HFFc6 (cell line): ENCODE measurements at regions not wholly inside any gene's neighbourhood (a gene's known extent, or its start where the extent isn't known, plus 50 kb on each side); places are given as distances from the start of the nearest gene placed in this dataset.

Experiments
- DNase-seq: peaks from one replicate; pipeline ENCODE4 v3.0.0-alpha.2; 2018
- H3K27ac Mint-ChIP-seq: 2 replicates; pipeline ENCODE4 v1.8.0; 2020; ENCODE audit warnings: mild to moderate bottlenecking, mixed read lengths
- H3K27me3 Mint-ChIP-seq: 2 replicates; pipeline ENCODE4 v1.8.0; 2021; ENCODE audit warnings: mild to moderate bottlenecking, moderate library complexity, mixed read lengths; ENCODE audit not compliant: insufficient read depth
- H3K36me3 Mint-ChIP-seq: 2 replicates; pipeline ENCODE4 v1.8.0; 2021; ENCODE audit warnings: low read depth, mixed read lengths
- H3K4me1 Mint-ChIP-seq: 2 replicates; pipeline ENCODE4 v1.8.0; 2020; ENCODE audit warnings: low read depth, mixed read lengths
- H3K4me3 Mint-ChIP-seq: 2 replicates; pipeline ENCODE4 v1.8.0; 2020; ENCODE audit warnings: mild to moderate bottlenecking, moderate library complexity, mixed read lengths
- H3K9me3 Mint-ChIP-seq: 2 replicates; pipeline ENCODE4 v1.8.0; 2020; ENCODE audit warnings: mild to moderate bottlenecking, mixed read lengths
- TF ChIP-seq, protein P1 (sequence below): fragments of 200-600 bp; sonication (generic); IDR thresholded peaks from 2 replicates; pipeline ENCODE4 v1.5.0; 2021; ENCODE audit warnings: antibody characterized with exemption, mild to moderate bottlenecking

DNA sequence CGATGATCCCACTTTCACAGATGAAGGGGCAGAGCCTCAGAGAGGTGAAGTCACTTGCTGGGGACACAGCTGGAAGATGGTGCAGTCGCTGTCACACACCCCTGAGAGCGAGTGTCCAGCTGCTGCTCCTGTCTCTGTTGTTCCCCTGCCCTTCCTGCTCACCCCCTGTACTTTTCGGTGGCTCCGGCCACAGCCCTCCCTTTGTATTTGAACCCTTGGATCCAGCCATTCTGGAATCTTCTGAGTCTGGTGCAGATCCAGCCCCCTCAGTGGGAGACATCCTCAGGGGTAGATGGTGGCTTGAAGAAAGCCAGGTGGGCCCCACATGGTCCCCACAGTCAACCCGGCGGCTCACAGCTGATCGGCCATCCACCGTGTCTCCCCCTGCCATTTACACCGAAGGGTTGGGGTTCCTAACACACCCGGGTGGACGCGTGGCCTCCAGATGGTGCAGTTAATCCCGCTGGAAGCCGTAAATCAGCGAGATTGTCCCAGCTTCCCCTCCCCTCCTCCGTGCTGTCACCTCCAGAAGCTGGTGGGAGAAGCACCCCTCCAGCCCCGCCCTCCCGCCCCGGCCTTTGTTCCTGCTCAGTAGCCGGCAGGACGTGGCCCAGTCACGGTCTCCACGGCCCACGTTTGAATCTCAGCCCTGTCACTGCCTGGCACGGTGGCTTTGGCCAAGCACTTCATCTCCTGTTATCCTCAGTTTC, 204.8 kb downstream of the C9orf50 start:
- H3K4me3 Mint-ChIP-seq: no peak overlapping the region

DNA sequence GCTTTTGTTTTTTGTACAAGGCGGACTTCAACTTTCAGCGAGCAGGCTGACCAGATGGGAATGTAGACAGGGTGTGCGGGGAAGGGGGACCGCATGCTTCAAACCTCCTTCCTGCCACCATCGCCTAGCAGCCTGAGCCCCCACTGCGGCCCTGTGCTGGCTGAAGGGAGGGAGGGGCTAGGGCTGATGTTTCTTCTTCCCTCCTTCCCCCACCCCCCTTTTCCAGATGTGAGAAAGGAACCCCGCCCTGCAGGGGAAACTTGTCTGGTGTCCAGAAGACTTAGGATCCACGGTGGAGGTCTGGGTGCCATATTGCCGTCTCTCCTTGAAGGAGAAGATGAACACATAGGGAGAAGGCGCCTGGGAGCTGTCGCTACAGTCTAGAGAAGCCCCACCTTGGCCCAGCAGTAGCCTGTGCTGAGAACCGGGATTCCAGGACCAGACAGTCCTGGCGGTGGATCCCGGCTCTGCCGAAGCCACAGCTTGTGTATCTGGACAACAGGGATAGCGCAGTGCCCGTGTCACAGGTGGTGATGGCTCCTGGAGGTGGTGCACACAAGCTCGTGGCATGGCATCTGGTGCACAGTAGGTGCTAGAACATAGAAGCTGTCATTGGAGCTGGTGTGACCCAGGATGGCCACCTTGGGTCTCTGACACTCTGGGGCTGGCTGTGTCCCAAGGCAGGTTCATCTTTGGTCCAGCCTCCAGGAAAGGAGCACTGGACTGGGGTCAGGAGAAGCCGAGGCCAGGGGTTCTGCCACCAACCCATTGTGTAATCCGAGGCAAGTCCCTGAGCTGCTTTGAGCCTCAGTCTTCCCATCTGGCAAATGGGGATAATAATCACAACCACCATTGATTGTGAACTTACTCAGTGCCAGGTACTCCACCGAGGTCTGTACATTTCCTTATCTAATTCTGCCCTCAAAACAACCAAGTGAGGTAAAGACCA, 205.6 kb downstream of the C9orf50 start:
- H3K9me3 Mint-ChIP-seq: peaks cover 5% of the 10 kb centered on the region
- H3K36me3 Mint-ChIP-seq: peaks cover 11% of the 10 kb centered on the region
- H3K4me1 Mint-ChIP-seq: peaks cover 29% of the 10 kb centered on the region
- H3K27me3 Mint-ChIP-seq: no peaks in the 10 kb centered on the region; the same call in 1 of the 2 replicates
- TF ChIP-seq, protein P1, sequence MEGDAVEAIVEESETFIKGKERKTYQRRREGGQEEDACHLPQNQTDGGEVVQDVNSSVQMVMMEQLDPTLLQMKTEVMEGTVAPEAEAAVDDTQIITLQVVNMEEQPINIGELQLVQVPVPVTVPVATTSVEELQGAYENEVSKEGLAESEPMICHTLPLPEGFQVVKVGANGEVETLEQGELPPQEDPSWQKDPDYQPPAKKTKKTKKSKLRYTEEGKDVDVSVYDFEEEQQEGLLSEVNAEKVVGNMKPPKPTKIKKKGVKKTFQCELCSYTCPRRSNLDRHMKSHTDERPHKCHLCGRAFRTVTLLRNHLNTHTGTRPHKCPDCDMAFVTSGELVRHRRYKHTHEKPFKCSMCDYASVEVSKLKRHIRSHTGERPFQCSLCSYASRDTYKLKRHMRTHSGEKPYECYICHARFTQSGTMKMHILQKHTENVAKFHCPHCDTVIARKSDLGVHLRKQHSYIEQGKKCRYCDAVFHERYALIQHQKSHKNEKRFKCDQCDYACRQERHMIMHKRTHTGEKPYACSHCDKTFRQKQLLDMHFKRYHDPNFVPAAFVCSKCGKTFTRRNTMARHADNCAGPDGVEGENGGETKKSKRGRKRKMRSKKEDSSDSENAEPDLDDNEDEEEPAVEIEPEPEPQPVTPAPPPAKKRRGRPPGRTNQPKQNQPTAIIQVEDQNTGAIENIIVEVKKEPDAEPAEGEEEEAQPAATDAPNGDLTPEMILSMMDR: no peak
- H3K27ac Mint-ChIP-seq: peak overlapping the region; percentile 96
- DNase-seq: no peak
- H3K4me3 Mint-ChIP-seq: no peak overlapping the region

More for the DNA sequence above, 204.8 kb downstream of the C9orf50 start:
- H3K27ac Mint-ChIP-seq: peak overlapping the region; percentile 29
- DNase-seq: no peak
- H3K27me3 Mint-ChIP-seq: no peaks in the 10 kb centered on the region
- peaks cover 29% of the 10 kb centered on the region for H3K4me1 Mint-ChIP-seq
- H3K36me3 Mint-ChIP-seq: peaks cover 4% of the 10 kb centered on the region; the same call in 1 of the 2 replicates
- TF ChIP-seq, protein P1: no peak
- H3K9me3 Mint-ChIP-seq: no peaks in the 10 kb centered on the region; the same call in 1 of the 2 replicates

DNA sequence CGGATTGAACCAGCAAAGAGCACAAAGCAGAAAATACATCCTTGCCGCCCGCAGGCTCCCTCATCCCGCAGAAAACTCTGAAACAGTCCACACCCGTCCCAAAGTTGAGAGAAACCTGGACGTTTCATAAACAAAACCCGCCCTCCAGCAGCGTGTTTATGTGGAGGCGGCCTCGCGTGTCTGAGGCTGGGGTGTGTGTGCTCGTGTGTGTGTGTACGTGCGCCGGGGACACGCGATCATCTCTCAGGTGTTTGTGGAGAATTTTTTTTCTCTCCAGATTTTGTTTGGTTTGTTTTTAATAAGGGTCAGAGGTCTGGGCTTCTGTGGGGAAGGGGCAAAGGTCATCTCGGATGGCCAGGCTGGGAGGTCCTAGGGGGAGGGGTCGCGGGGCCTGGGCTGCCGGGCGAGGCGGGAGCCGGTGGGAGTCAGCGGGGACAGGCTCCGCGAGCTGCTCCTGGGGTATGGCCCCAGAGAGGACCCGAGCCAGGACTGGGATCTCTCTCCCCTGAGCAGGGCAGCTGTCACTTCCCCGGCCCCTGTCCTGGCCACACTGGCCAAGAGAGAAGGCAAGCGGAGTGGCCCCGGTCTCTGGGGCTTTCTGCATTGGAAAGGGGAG, 206.4 kb downstream of the C9orf50 start:
- peaks cover 12% of the 10 kb centered on the region for H3K9me3 Mint-ChIP-seq
- H3K36me3 Mint-ChIP-seq: peaks cover 15% of the 10 kb centered on the region
- peaks cover 29% of the 10 kb centered on the region for H3K4me1 Mint-ChIP-seq
- H3K27ac Mint-ChIP-seq: peak overlapping the region; percentile 96
- peak overlapping the region; percentile 81 for H3K4me3 Mint-ChIP-seq
- H3K27me3 Mint-ChIP-seq: no peaks in the 10 kb centered on the region; the same call in 1 of the 2 replicates
- TF ChIP-seq, protein P1: no peak
- peak; percentile 24 for DNase-seq

DNA sequence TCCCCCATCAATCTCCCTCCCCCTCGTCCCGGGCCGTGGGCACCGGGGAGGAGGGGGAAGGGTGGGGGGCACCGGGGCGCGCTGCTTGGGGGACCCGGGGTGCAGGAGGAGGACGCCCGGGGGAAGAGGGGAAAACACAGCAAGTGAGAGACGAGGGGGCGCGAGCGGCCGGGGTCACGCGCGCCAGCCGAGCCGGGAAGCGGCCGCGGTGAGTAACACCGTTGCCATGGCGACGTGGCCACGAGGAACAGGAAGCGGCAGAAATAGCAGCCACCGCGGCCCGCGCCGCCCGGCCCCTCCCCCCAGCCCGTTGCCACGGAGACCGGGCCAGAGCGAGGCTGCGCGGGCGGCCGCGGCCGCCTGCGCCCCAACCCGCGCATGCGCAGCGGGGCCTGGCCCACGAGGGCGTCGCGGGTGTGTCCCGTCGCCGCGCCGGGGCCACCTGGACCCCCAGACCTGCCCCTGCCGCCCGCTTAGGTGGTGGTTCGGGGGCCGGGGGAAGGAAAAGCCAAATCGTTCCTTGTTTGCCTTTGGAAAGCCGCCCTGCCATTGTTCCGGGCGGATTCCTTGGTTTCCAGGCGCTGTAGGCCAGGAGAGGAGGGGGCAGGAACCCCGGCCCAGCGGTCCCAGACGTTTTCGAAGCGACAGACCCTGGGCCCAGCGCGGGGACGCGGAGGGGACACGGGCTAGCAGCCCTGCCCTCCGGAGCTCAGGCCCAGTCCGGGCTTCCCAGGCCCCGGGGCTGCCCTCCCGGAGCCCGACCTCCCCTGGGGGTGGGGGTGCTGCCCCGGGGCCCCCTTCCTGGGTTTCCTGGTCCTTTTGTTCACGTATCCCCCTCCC, 207.1 kb downstream of the C9orf50 start:
- H3K4me1 Mint-ChIP-seq: peaks cover 29% of the 10 kb centered on the region
- peak; percentile 95 for DNase-seq
- H3K4me3 Mint-ChIP-seq: peak overlapping the region; percentile 81
- H3K27ac Mint-ChIP-seq: peak overlapping the region; percentile 99
- H3K27me3 Mint-ChIP-seq: no peaks in the 10 kb centered on the region; the same call in 1 of the 2 replicates
- peaks cover 12% of the 10 kb centered on the region for H3K36me3 Mint-ChIP-seq
- TF ChIP-seq, protein P1: no peak
- peaks cover 12% of the 10 kb centered on the region for H3K9me3 Mint-ChIP-seq
